H1 (cell line): ENCODE measurements at regions not wholly inside any gene's neighbourhood (a gene's known extent, or its start where the extent isn't known, plus 50 kb on each side); places are given as distances from the start of the nearest gene placed in this dataset.

ENCODE experiments used
- CEBPB ChIP-seq: IDR thresholded peaks from 2 replicates; pipeline ENCODE4 v1.6.1; 2012; ENCODE audit warnings: low read depth, low read length
- TF ChIP-seq, protein P1 (sequence below), 3 experiments: IDR thresholded peaks; 1 replicate in 2 of 3; 2 replicates in 1 of 3; pipeline versions ENCODE4 v1.5.1 to v1.6.1; 2011; ENCODE audit warnings: low read length in 3 of 3, mild to moderate bottlenecking in 3 of 3, inconsistent platforms in 2 of 3, low read depth in 1 of 3, moderate library complexity in 1 of 3; ENCODE audit not compliant: insufficient read depth in 1 of 3; ENCODE audit errors: control extremely low read depth in 1 of 3

DNA sequence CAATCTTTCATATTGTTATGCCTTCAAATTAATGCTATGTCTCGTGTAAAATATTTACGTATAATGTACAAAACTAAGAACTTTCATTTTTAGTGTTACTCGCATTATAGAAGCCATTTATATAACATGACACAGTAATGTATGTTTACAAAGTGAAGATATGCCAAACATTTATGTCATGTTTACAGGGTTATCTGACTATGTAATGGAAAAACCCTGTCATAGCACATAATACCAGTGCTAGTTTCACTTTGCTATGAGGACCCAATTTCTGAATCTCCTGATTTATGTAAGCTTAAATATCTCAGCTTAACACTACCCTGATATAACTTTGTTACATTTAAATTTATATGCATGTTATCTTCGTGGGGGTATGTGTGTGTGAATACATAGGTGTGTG lies 233.1 kb downstream of the FAT4 start:
- TF ChIP-seq, protein P1, sequence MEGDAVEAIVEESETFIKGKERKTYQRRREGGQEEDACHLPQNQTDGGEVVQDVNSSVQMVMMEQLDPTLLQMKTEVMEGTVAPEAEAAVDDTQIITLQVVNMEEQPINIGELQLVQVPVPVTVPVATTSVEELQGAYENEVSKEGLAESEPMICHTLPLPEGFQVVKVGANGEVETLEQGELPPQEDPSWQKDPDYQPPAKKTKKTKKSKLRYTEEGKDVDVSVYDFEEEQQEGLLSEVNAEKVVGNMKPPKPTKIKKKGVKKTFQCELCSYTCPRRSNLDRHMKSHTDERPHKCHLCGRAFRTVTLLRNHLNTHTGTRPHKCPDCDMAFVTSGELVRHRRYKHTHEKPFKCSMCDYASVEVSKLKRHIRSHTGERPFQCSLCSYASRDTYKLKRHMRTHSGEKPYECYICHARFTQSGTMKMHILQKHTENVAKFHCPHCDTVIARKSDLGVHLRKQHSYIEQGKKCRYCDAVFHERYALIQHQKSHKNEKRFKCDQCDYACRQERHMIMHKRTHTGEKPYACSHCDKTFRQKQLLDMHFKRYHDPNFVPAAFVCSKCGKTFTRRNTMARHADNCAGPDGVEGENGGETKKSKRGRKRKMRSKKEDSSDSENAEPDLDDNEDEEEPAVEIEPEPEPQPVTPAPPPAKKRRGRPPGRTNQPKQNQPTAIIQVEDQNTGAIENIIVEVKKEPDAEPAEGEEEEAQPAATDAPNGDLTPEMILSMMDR (IDR thresholded peaks at IDR 0.05; ENCODE audit: control extremely low read depth in 1 of 3, insufficient read depth in 1 of 3, low read depth in 1 of 3, low read length in 3 of 3): no peak
- no peak for TF ChIP-seq CEBPB
